WTC11 (cell line): ENCODE measurements at regions not wholly inside any gene's neighbourhood (a gene's known extent, or its start where the extent isn't known, plus 50 kb on each side); places are given as distances from the start of the nearest gene placed in this dataset.

Experiments
- CREM ChIP-seq: sonication (generic); formaldehyde crosslinking; IDR thresholded peaks from 2 replicates; pipeline ENCODE4 v1.8.1; 2022; ENCODE audit warnings: mild to moderate bottlenecking, missing genetic modification reagents, moderate library complexity
- ELF4 ChIP-seq: sonication (generic); formaldehyde crosslinking; IDR thresholded peaks from 2 replicates; pipeline ENCODE4 v1.8.1; 2022; ENCODE audit warnings: low read depth, mild to moderate bottlenecking, moderate library complexity, missing genetic modification reagents
- FOXP1 ChIP-seq: sonication (generic); formaldehyde crosslinking; IDR thresholded peaks from 2 replicates; pipeline ENCODE4 v1.8.0; 2022; ENCODE audit warnings: missing genetic modification reagents, mild to moderate bottlenecking, moderate library complexity, borderline replicate concordance
- GTF2I ChIP-seq: fragments of 250-450 bp; sonication (Bioruptor Pico); conservative IDR thresholded peaks from 2 replicates; pipeline ENCODE4 v1.4.0; 2021; ENCODE audit warnings: mild to moderate bottlenecking
- HMGXB4 ChIP-seq: sonication (generic); formaldehyde crosslinking; IDR thresholded peaks from 2 replicates; pipeline ENCODE4 v1.8.1; 2023; ENCODE audit warnings: mild to moderate bottlenecking, moderate library complexity, missing genetic modification reagents
- NFYB ChIP-seq: sonication (generic); formaldehyde crosslinking; conservative IDR thresholded peaks from 2 replicates; pipeline ENCODE4 v1.8.0; 2022; ENCODE audit warnings: low read depth, missing genetic modification reagents
- TEAD1 ChIP-seq: sonication (generic); formaldehyde crosslinking; IDR thresholded peaks from 2 replicates; pipeline ENCODE4 v1.8.0; 2022; ENCODE audit warnings: mild to moderate bottlenecking, missing genetic modification reagents
- USF2 ChIP-seq: sonication (generic); formaldehyde crosslinking; IDR thresholded peaks from 2 replicates; pipeline ENCODE4 v1.8.1; 2023; ENCODE audit warnings: mild to moderate bottlenecking, missing genetic modification reagents, moderate library complexity
- TF ChIP-seq, protein P1 (sequence below): fragments of 250-450 bp; sonication (Bioruptor Pico); IDR thresholded peaks from 2 replicates; pipeline ENCODE4 v2.1.2; 2022; ENCODE audit warnings: mild to moderate bottlenecking, moderate library complexity
- TF ChIP-seq, protein P2 (sequence below): fragments of 200-600 bp; IDR thresholded peaks from 2 replicates; pipeline ENCODE4 v1.8.0; 2022; ENCODE audit warnings: antibody characterized with exemption
- TF ChIP-seq, protein P3 (sequence below): sonication (generic); formaldehyde crosslinking; IDR thresholded peaks from 2 replicates; pipeline ENCODE4 v1.8.1; 2023; ENCODE audit warnings: mild to moderate bottlenecking, missing genetic modification reagents, moderate library complexity
- TF ChIP-seq, protein P4 (sequence below): sonication (generic); formaldehyde crosslinking; conservative IDR thresholded peaks from 2 replicates; pipeline ENCODE4 v1.8.1; 2023; ENCODE audit warnings: mild to moderate bottlenecking, low read depth, missing genetic modification reagents, moderate library complexity

- TF ChIP-seq, protein P1, sequence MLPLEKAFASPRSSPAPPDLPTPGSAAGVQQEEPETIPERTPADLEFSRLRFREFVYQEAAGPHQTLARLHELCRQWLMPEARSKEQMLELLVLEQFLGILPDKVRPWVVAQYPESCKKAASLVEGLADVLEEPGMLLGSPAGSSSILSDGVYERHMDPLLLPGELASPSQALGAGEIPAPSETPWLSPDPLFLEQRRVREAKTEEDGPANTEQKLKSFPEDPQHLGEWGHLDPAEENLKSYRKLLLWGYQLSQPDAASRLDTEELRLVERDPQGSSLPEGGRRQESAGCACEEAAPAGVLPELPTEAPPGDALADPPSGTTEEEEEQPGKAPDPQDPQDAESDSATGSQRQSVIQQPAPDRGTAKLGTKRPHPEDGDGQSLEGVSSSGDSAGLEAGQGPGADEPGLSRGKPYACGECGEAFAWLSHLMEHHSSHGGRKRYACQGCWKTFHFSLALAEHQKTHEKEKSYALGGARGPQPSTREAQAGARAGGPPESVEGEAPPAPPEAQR (CRISPR knock-in tag) = no peak
- TF ChIP-seq NFYB (CRISPR knock-in tag) (no peak), ELF4 (no peak), HMGXB4 (no peak), TEAD1 (CRISPR knock-in tag) (no peak), USF2 (CRISPR knock-in tag) (no peak), GTF2I (CRISPR knock-in tag) (no peak), FOXP1 (CRISPR knock-in tag) (no peak), CREM (CRISPR knock-in tag) (no peak)
- TF ChIP-seq, protein P2, sequence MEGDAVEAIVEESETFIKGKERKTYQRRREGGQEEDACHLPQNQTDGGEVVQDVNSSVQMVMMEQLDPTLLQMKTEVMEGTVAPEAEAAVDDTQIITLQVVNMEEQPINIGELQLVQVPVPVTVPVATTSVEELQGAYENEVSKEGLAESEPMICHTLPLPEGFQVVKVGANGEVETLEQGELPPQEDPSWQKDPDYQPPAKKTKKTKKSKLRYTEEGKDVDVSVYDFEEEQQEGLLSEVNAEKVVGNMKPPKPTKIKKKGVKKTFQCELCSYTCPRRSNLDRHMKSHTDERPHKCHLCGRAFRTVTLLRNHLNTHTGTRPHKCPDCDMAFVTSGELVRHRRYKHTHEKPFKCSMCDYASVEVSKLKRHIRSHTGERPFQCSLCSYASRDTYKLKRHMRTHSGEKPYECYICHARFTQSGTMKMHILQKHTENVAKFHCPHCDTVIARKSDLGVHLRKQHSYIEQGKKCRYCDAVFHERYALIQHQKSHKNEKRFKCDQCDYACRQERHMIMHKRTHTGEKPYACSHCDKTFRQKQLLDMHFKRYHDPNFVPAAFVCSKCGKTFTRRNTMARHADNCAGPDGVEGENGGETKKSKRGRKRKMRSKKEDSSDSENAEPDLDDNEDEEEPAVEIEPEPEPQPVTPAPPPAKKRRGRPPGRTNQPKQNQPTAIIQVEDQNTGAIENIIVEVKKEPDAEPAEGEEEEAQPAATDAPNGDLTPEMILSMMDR = no peak
- TF ChIP-seq, protein P3, sequence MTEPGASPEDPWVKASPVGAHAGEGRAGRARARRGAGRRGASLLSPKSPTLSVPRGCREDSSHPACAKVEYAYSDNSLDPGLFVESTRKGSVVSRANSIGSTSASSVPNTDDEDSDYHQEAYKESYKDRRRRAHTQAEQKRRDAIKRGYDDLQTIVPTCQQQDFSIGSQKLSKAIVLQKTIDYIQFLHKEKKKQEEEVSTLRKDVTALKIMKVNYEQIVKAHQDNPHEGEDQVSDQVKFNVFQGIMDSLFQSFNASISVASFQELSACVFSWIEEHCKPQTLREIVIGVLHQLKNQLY (CRISPR knock-in tag) = no peak
- TF ChIP-seq, protein P4, sequence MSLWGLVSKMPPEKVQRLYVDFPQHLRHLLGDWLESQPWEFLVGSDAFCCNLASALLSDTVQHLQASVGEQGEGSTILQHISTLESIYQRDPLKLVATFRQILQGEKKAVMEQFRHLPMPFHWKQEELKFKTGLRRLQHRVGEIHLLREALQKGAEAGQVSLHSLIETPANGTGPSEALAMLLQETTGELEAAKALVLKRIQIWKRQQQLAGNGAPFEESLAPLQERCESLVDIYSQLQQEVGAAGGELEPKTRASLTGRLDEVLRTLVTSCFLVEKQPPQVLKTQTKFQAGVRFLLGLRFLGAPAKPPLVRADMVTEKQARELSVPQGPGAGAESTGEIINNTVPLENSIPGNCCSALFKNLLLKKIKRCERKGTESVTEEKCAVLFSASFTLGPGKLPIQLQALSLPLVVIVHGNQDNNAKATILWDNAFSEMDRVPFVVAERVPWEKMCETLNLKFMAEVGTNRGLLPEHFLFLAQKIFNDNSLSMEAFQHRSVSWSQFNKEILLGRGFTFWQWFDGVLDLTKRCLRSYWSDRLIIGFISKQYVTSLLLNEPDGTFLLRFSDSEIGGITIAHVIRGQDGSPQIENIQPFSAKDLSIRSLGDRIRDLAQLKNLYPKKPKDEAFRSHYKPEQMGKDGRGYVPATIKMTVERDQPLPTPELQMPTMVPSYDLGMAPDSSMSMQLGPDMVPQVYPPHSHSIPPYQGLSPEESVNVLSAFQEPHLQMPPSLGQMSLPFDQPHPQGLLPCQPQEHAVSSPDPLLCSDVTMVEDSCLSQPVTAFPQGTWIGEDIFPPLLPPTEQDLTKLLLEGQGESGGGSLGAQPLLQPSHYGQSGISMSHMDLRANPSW = no peak
Measured at GRCh38 chr16:54215471-54215870, 71.1 kb downstream of the IRX3 start.
